Suprapubic skin (tissue), 4 donors: ENCODE measurements at regions not wholly inside any gene's neighbourhood (a gene's known extent, or its start where the extent isn't known, plus 50 kb on each side); places are given as distances from the start of the nearest gene placed in this dataset.

Experiments used
- CTCF ChIP-seq, 2 donors: fragments of 200-600 bp in 1 of 2; fragments of 450-650 bp in 1 of 2; sonication (generic) in 1 of 2; IDR thresholded peaks; one replicate each; pipeline ENCODE4 v1.5.1; 2016 to 2019; ENCODE audit warnings: antibody characterized with exemption in 2 of 2, mild to moderate bottlenecking in 1 of 2, moderate library complexity in 1 of 2
- EP300 ChIP-seq: sonication (generic); formaldehyde crosslinking; IDR thresholded peaks from one replicate; pipeline ENCODE4 v1.6.1; 2017; ENCODE audit warnings: antibody characterized with exemption
- POLR2AphosphoS5 ChIP-seq, 3 donors: sonication (generic); formaldehyde crosslinking; IDR thresholded peaks; one replicate each; pipeline ENCODE4 v1.6.1; 2017; ENCODE audit warnings: antibody characterized with exemption in 3 of 3

DNA sequence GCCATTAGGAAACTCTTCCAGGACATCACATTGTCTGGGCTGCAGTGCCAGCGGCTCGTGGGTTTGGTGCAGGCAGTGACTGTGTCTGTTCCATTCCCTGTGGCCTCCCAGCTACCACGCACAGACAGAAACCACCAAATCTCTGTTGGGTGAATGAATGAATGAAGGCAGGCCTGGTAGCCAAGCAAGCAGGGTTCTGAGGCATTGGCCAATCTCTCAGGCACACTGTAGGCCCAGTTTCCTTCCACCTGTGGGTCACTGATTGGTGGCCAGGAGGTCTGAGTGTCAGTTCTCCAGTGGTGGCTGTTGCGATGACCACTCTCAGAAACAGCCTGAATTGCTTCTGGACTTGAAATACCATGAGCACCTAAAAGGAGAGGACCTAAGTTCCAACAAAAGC, 59.4 kb upstream of the CTBP2 start:
- TF ChIP-seq CTCF (IDR thresholded peaks at IDR 0.05) (no peak), POLR2AphosphoS5 (IDR thresholded peaks at IDR 0.05) (no peak), EP300 (no peak)
